ENCODE measurements at regions not wholly inside any gene's neighbourhood (a gene's known extent, or its start where the extent isn't known, plus 50 kb on each side); places are given as distances from the start of the nearest gene placed in this dataset.

- Histone ChIP-seq H3K36me3 (ENCODE audit: insufficient read depth) (no peaks in the 10 kb centered on the region), H3K9me2 (ENCODE audit: insufficient read depth) (0 out of 2 replicates have a peak, but pooled peaks cover 4% of the 10 kb centered on the region), H3K4me2 (no peak overlapping the region), H4K20me1 (replicated peaks; ENCODE audit: insufficient read depth) (no peaks in the 10 kb centered on the region), H3K27me3 (ENCODE audit: insufficient read depth) (no peaks in the 10 kb centered on the region), H3F3A (replicated peaks; ENCODE audit: low read depth) (no peaks in the 10 kb centered on the region), H3K4me1 (ENCODE audit: insufficient read depth) (no peaks in the 10 kb centered on the region), H3K79me2 (replicated peaks; ENCODE audit: insufficient read depth) (no peaks in the 10 kb centered on the region), H3K27ac (ENCODE audit: low read depth) (no peak overlapping the region), H2AFZ (peak overlapping the region; percentile 94), H3K4me3 (no peak overlapping the region)
- peaks cover 18% of the 10 kb centered on the region for H3K4me1 Mint-ChIP-seq
- no peak overlapping the region for H3K4me3 Mint-ChIP-seq
- H3K36me3 Mint-ChIP-seq (ENCODE audit: low read depth), result peaks cover 12% of the 10 kb centered on the region
- peak overlapping the region; percentile 52; the same call in 1 of the 2 replicates for H3K27ac Mint-ChIP-seq
- ATAC-seq, result peak; percentile 89
- H3K27me3 Mint-ChIP-seq (ENCODE audit: insufficient read depth, low read depth, poor library complexity), result no peaks in the 10 kb centered on the region
- DNase-seq (ENCODE audit: low spot score), result peak; percentile 55
- H3K9me3 Mint-ChIP-seq, result peaks cover 16% of the 10 kb centered on the region
- TF ChIP-seq EZH2 (IDR thresholded peaks at IDR 0.05; ENCODE audit: low read depth, unreplicated experiment) (no peak), NANOG (IDR thresholded peaks at IDR 0.05; ENCODE audit: borderline replicate concordance) (no peak)
These were observed 160.3 kb downstream of the ETS2 start for GRCh38 chr21:38965910-38966504.

- Mint-ChIP-seq H3K4me1 (peaks cover 18% of the 10 kb centered on the region), H3K27me3 (ENCODE audit: insufficient read depth, low read depth, poor library complexity) (no peaks in the 10 kb centered on the region), H3K27ac (no peak overlapping the region), H3K9me3 (peaks cover 18% of the 10 kb centered on the region), H3K4me3 (no peak overlapping the region), H3K36me3 (ENCODE audit: low read depth) (peaks cover 12% of the 10 kb centered on the region)
- Histone ChIP-seq H3K9me2 (ENCODE audit: insufficient read depth) (0 out of 2 replicates have a peak, but pooled peaks cover 4% of the 10 kb centered on the region), H3K4me3 (no peak overlapping the region), H3K27me3 (ENCODE audit: insufficient read depth) (no peaks in the 10 kb centered on the region), H4K20me1 (replicated peaks; ENCODE audit: insufficient read depth) (no peaks in the 10 kb centered on the region), H3K27ac (ENCODE audit: low read depth) (no peak overlapping the region), H3F3A (replicated peaks; ENCODE audit: low read depth) (no peaks in the 10 kb centered on the region), H2AFZ (peak overlapping the region; percentile 94), H3K79me2 (replicated peaks; ENCODE audit: insufficient read depth) (no peaks in the 10 kb centered on the region), H3K36me3 (ENCODE audit: insufficient read depth) (no peaks in the 10 kb centered on the region), H3K4me1 (ENCODE audit: insufficient read depth) (no peaks in the 10 kb centered on the region), H3K4me2 (no peak overlapping the region)
- no peak for DNase-seq (ENCODE audit: low spot score)
- ATAC-seq, result no peak
- no peak for TF ChIP-seq STAT1 (IDR thresholded peaks at IDR 0.05; ENCODE audit: unreplicated experiment)
- TF ChIP-seq POLR2AphosphoS5 (IDR thresholded peaks at IDR 0.05; ENCODE audit: low read depth), result no peak
- TF ChIP-seq EZH2phosphoT487 (IDR thresholded peaks at IDR 0.05; ENCODE audit: unreplicated experiment), result no peak
- no peak for TF ChIP-seq ETS1 (IDR thresholded peaks at IDR 0.05)
- TF ChIP-seq NANOG (IDR thresholded peaks at IDR 0.05; ENCODE audit: borderline replicate concordance), result no peak
- TF ChIP-seq CREB1 (CRISPR knock-in tag; IDR thresholded peaks at IDR 0.05; ENCODE audit: low read depth), result no peak
- TF ChIP-seq REST (IDR thresholded peaks at IDR 0.05; ENCODE audit: unreplicated experiment), result no peak
- TF ChIP-seq ZNF331 (CRISPR knock-in tag; IDR thresholded peaks at IDR 0.05; ENCODE audit: low read depth), result no peak
- TF ChIP-seq EZH2 (IDR thresholded peaks at IDR 0.05; ENCODE audit: low read depth, unreplicated experiment), result no peak
- no peak for TF ChIP-seq ZNF114 (CRISPR knock-in tag; IDR thresholded peaks at IDR 0.05)
- TF ChIP-seq ZNF462 (CRISPR knock-in tag; IDR thresholded peaks at IDR 0.05), result no peak
These were observed 159.5 kb downstream of the ETS2 start for GRCh38 chr21:38965241-38965640.
